ENCODE measurements at regions not wholly inside any gene's neighbourhood (a gene's known extent, or its start where the extent isn't known, plus 50 kb on each side); places are given as distances from the start of the nearest gene placed in this dataset.

DNA sequence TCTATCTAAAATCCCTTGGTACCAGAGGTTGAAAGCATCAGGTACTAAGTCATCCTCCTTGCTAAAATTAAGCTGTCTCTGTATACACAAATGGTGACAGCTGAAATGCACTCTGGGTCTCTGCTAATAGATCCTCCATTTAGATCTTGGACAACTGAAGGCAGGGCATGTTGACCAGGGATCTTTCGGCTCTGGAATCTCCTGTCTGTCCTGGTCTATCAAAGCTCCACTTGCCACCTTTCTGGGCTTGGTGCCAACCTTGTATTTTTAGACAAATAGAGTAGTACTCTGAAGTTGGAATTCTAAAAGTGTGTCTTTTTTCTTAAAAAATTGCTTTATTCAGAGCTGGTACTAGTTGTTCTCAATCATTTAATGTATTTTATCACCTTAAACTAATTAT is 135.2 kb upstream of the HMHB1 start:
- POLR2A ChIA-PET, result no interaction called here
- WGBS (ENCODE audit: insufficient coverage), result 83% methylated on average over 1 of the region's 1 CpG
- H3K9me3 ChIP-seq (ENCODE audit: control extremely low read depth in 1 of 5, control insufficient read depth in 4 of 5, insufficient read depth in 2 of 5, low read depth in 1 of 5, low read length in 4 of 5), result no peaks in the 10 kb centered on the region
- peaks cover 0 to 3% (median 0%) of the 10 kb centered on the region in 5 experiments for H3K27me3 ChIP-seq (replicated peaks in 2 of 5; ENCODE audit: control insufficient read depth in 4 of 5, insufficient read depth in 5 of 5, low read length in 4 of 5)
- H3K4me3 ChIP-seq (ENCODE audit: control insufficient read depth in 1 of 7, extremely low read depth in 1 of 7, insufficient read depth in 4 of 7, low read depth in 2 of 7, low read length in 6 of 7), result no peak overlapping the region
- no peaks in the 10 kb centered on the region for H3K36me3 ChIP-seq (ENCODE audit: control insufficient read depth in 4 of 4, insufficient read depth in 4 of 4, low read length in 3 of 4)
- H3K4me1 ChIP-seq (ENCODE audit: control extremely low read depth in 1 of 4, control insufficient read depth in 4 of 4, insufficient read depth in 4 of 4, low read length in 3 of 4), result no peaks in the 10 kb centered on the region
- no peak for DNase-seq
- CTCF ChIA-PET, result interaction anchor here (1.1 kb wide), 1 partner anchor 12 kb away, joined by 3 read pairs; no protein-coding TSS in a partner anchor
- H3K27ac ChIP-seq (ENCODE audit: insufficient read depth in 1 of 2, low read depth in 1 of 2, low read length in 2 of 2, poor library complexity in 1 of 2, severe bottlenecking in 2 of 2), result no peak overlapping the region

DNA sequence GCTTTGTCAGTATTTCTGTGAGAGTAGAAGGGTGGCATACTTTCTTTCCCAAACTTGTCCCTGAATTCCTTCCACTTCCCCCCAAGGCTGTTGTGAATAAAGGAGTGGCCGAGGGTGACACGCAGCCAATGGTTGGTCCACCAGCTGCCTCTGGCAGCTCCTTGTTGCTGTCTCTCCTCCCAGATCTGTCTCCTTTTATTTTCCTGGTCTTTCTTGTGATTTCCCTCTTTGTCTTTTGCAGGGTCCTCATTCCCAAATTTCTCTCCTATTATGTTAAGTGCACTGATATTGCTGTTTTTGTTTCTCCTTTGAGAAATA is 137.5 kb upstream of the HMHB1 start:
- peaks cover 0 to 3% (median 0%) of the 10 kb centered on the region in 5 experiments for H3K27me3 ChIP-seq (replicated peaks in 2 of 5; ENCODE audit: control insufficient read depth in 4 of 5, insufficient read depth in 5 of 5, low read length in 4 of 5)
- ChIA-PET CTCF (no interaction called here), POLR2A (no interaction called here)
- no peaks in the 10 kb centered on the region for H3K36me3 ChIP-seq (ENCODE audit: control insufficient read depth in 4 of 4, insufficient read depth in 4 of 4, low read length in 3 of 4)
- no peaks in the 10 kb centered on the region for H3K4me1 ChIP-seq (ENCODE audit: control extremely low read depth in 1 of 4, control insufficient read depth in 4 of 4, insufficient read depth in 4 of 4, low read length in 3 of 4)
- H3K4me3 ChIP-seq (ENCODE audit: control insufficient read depth in 1 of 7, extremely low read depth in 1 of 7, insufficient read depth in 4 of 7, low read depth in 2 of 7, low read length in 6 of 7), result no peak overlapping the region
- H3K9me3 ChIP-seq (ENCODE audit: control extremely low read depth in 1 of 5, control insufficient read depth in 4 of 5, insufficient read depth in 2 of 5, low read depth in 1 of 5, low read length in 4 of 5), result peaks cover 0 to 3% (median 0%) of the 10 kb centered on the region in 5 experiments
- DNase-seq, result no peak
- WGBS (ENCODE audit: insufficient coverage), result no CpG with 5 or more reads among the region's 2 CpGs
- H3K27ac ChIP-seq (ENCODE audit: insufficient read depth in 1 of 2, low read depth in 1 of 2, low read length in 2 of 2, poor library complexity in 1 of 2, severe bottlenecking in 2 of 2), result no peak overlapping the region

DNA sequence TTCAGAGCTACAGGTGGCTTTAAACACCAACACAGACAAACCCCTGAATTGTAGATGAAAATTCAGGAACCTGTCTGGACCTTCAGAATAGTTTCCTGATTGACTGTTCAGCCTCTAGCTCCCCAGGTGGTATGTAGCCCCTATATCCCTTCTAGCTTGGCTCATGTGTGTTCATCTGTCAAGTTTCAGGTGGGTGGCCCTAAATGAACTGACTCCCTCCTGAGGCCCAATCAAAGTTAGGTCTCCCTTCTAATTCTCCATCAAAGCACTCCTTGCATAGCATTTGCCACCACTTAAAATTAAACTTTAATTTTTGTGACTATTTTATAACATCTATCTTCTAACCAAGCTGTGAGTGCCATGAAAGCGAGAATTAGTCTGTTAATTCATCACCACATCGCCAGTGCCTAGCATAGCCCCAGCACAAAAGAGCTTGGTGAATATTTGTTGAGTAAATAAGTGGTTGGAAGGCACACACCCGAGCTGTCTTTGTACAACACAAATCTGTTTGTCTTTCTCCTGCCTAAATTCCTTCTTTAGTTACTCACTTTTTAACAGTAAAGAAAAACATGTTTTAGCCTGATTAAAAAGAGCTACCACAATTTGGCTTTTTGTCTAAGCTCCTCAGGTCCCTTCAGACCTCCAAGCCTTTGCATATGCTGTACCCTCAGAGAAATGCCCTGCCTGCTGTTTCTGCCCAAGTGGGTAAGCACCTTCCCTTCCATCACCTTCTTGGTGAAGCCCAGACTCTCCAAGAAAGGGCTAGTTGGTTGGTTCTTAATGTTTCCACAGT is 138.1 kb upstream of the HMHB1 start:
- WGBS (ENCODE audit: insufficient coverage), result 93% methylated on average over 2 of the region's 3 CpGs
- no peaks in the 10 kb centered on the region for H3K4me1 ChIP-seq (ENCODE audit: control extremely low read depth in 1 of 4, control insufficient read depth in 4 of 4, insufficient read depth in 4 of 4, low read length in 3 of 4)
- peaks cover 0 to 3% (median 0%) of the 10 kb centered on the region in 5 experiments for H3K27me3 ChIP-seq (replicated peaks in 2 of 5; ENCODE audit: control insufficient read depth in 4 of 5, insufficient read depth in 5 of 5, low read length in 4 of 5)
- no peak overlapping the region for H3K4me3 ChIP-seq (ENCODE audit: control insufficient read depth in 1 of 7, extremely low read depth in 1 of 7, insufficient read depth in 4 of 7, low read depth in 2 of 7, low read length in 6 of 7)
- no peak for DNase-seq
- ChIA-PET POLR2A (no interaction called here), CTCF (no interaction called here)
- H3K36me3 ChIP-seq (ENCODE audit: control insufficient read depth in 4 of 4, insufficient read depth in 4 of 4, low read length in 3 of 4), result no peaks in the 10 kb centered on the region
- peaks cover 0 to 3% (median 0%) of the 10 kb centered on the region in 5 experiments for H3K9me3 ChIP-seq (ENCODE audit: control extremely low read depth in 1 of 5, control insufficient read depth in 4 of 5, insufficient read depth in 2 of 5, low read depth in 1 of 5, low read length in 4 of 5)
- no peak overlapping the region for H3K27ac ChIP-seq (ENCODE audit: insufficient read depth in 1 of 2, low read depth in 1 of 2, low read length in 2 of 2, poor library complexity in 1 of 2, severe bottlenecking in 2 of 2)

DNA sequence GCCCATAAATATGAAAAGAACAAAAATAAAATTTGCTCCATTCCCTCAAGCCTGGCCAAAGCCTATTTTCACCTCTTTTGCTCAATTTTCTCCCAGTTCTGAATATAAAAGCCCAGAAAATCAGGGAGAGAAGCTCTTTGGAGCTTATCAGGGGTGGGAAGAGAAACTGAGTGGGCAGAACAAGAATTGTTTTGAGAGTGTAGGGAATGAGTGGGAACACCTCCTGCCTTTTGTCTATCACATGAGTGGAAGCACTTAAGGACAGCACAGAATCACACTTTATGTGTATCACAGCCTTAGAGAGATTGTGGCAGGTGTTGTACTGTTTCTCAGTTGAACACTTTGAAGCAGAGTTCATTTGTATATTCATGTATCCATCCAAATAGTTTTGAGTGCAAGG is 139.2 kb upstream of the HMHB1 start:
- ChIA-PET POLR2A (no interaction called here), CTCF (no interaction called here)
- H3K4me3 ChIP-seq (ENCODE audit: control insufficient read depth in 1 of 7, extremely low read depth in 1 of 7, insufficient read depth in 4 of 7, low read depth in 2 of 7, low read length in 6 of 7), result no peak overlapping the region
- H3K36me3 ChIP-seq (ENCODE audit: control insufficient read depth in 4 of 4, insufficient read depth in 4 of 4, low read length in 3 of 4), result no peaks in the 10 kb centered on the region
- DNase-seq, result no peak
- no peaks in the 10 kb centered on the region for H3K4me1 ChIP-seq (ENCODE audit: control extremely low read depth in 1 of 4, control insufficient read depth in 4 of 4, insufficient read depth in 4 of 4, low read length in 3 of 4)
- H3K27me3 ChIP-seq (replicated peaks in 2 of 5; ENCODE audit: control insufficient read depth in 4 of 5, insufficient read depth in 5 of 5, low read length in 4 of 5), result peaks cover 0 to 3% (median 0%) of the 10 kb centered on the region in 5 experiments
- H3K27ac ChIP-seq (ENCODE audit: insufficient read depth in 1 of 2, low read depth in 1 of 2, low read length in 2 of 2, poor library complexity in 1 of 2, severe bottlenecking in 2 of 2), result no peak overlapping the region
- H3K9me3 ChIP-seq (ENCODE audit: control extremely low read depth in 1 of 5, control insufficient read depth in 4 of 5, insufficient read depth in 2 of 5, low read depth in 1 of 5, low read length in 4 of 5), result peaks cover 0 to 3% (median 0%) of the 10 kb centered on the region in 5 experiments

DNA sequence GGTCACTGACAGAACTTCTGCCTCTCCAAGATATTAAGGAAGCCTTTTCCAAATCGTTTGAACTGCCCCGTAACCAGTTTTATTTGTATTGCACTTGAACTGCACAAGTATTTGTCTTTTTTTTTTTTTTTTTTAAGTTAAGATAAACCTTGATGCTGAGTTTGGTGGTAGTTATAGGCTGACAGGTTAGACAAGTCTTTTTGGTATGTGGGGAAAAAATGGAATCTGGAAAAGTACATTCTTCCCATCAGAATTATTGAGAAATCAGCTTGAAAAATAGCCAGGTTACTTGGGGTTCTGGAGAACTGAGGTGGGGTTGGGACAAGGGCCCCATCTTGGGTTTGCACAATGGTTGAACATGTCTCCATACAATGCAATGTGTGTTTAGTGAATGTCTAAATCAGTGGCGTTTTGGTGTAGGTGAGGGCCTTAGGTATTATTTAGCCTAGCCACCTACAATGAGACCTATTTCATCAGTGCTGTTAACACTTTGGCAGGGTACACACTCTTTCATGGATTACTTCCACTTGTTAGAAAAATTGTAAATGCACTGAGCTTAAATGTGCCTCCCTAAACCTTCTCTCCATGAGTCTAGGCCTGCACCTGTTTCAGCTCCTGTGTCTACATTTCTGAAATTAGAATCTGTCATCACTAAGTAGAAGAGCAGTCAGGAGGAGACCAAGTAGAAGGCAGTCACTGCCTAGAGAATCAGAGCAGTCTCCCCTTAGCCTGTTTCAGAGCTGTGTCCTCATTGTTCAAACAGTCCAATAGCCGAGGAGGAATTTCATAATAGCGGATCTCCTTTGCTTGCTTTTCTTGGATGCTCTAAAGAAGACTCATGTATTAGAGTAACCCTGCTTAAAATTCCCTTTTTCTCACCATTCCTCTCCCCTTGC is 140.0 kb upstream of the HMHB1 start:
- peaks cover 0 to 3% (median 0%) of the 10 kb centered on the region in 5 experiments for H3K9me3 ChIP-seq (ENCODE audit: control extremely low read depth in 1 of 5, control insufficient read depth in 4 of 5, insufficient read depth in 2 of 5, low read depth in 1 of 5, low read length in 4 of 5)
- H3K4me1 ChIP-seq (ENCODE audit: control extremely low read depth in 1 of 4, control insufficient read depth in 4 of 4, insufficient read depth in 4 of 4, low read length in 3 of 4), result no peaks in the 10 kb centered on the region
- no peak overlapping the region for H3K27ac ChIP-seq (ENCODE audit: insufficient read depth in 1 of 2, low read depth in 1 of 2, low read length in 2 of 2, poor library complexity in 1 of 2, severe bottlenecking in 2 of 2)
- DNase-seq, result no peak
- 93% methylated on average over 2 of the region's 5 CpGs for WGBS (ENCODE audit: insufficient coverage)
- no peaks in the 10 kb centered on the region for H3K36me3 ChIP-seq (ENCODE audit: control insufficient read depth in 4 of 4, insufficient read depth in 4 of 4, low read length in 3 of 4)
- no peak overlapping the region for H3K4me3 ChIP-seq (ENCODE audit: control insufficient read depth in 1 of 7, extremely low read depth in 1 of 7, insufficient read depth in 4 of 7, low read depth in 2 of 7, low read length in 6 of 7)
- peaks cover 0 to 3% (median 0%) of the 10 kb centered on the region in 5 experiments for H3K27me3 ChIP-seq (replicated peaks in 2 of 5; ENCODE audit: control insufficient read depth in 4 of 5, insufficient read depth in 5 of 5, low read length in 4 of 5)
- ChIA-PET POLR2A (no interaction called here), CTCF (no interaction called here)

DNA sequence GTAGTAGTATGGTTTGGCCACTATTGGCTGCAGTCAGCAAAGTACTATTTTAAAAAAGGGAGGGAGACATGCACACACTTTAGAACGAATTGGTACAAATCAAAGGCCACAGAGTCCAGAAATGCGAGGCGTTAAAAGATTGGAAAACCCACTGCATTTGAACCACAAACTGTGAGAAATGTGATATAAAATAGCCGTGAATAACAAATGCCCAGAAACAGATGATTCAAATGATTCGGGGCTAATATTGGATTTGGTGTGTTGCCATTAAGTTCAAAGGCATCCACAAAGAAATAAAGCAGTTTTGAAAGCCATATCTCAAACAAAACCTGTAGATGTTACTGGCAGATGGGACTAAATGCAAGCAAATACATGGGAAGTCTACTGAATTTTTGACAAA is 140.9 kb upstream of the HMHB1 start:
- Histone ChIP-seq H3K36me3 (ENCODE audit: control insufficient read depth in 4 of 4, insufficient read depth in 4 of 4, low read length in 3 of 4) (no peaks in the 10 kb centered on the region), H3K9me3 (ENCODE audit: control extremely low read depth in 1 of 5, control insufficient read depth in 4 of 5, insufficient read depth in 2 of 5, low read depth in 1 of 5, low read length in 4 of 5) (peaks cover 0 to 3% (median 0%) of the 10 kb centered on the region in 5 experiments), H3K4me3 (ENCODE audit: control insufficient read depth in 1 of 7, extremely low read depth in 1 of 7, insufficient read depth in 4 of 7, low read depth in 2 of 7, low read length in 6 of 7) (no peak overlapping the region), H3K27me3 (replicated peaks in 2 of 5; ENCODE audit: control insufficient read depth in 4 of 5, insufficient read depth in 5 of 5, low read length in 4 of 5) (peaks cover 0 to 3% (median 0%) of the 10 kb centered on the region in 5 experiments), H3K27ac (ENCODE audit: insufficient read depth in 1 of 2, low read depth in 1 of 2, low read length in 2 of 2, poor library complexity in 1 of 2, severe bottlenecking in 2 of 2) (no peak overlapping the region), H3K4me1 (ENCODE audit: control extremely low read depth in 1 of 4, control insufficient read depth in 4 of 4, insufficient read depth in 4 of 4, low read length in 3 of 4) (no peaks in the 10 kb centered on the region)
- ChIA-PET CTCF (no interaction called here), POLR2A (no interaction called here)
- DNase-seq, result no peak
- 100% methylated on average over 3 of the region's 5 CpGs for WGBS (ENCODE audit: insufficient coverage)

DNA sequence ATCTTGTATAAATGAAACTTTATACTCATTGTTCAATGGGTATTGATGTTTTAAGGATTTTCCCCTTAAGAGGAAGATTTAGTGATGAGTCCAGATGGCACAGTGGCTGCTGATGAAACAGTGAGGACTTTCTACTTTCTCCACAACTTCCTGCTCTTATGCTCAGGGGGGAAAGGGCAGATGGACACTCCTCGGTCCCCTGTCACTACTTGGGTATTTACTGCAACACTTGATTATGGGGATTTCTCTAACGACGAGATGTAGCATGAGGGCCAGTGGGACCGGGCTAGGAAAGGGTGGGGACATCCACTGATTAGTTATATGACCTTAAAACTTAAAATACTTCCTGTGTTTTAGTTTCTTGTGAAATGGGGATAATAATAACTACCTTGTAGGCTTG is 146.1 kb upstream of the HMHB1 start:
- H3K27ac ChIP-seq (ENCODE audit: insufficient read depth in 1 of 2, low read depth in 1 of 2, low read length in 2 of 2, poor library complexity in 1 of 2, severe bottlenecking in 2 of 2), result no peak overlapping the region
- H3K4me1 ChIP-seq (ENCODE audit: control extremely low read depth in 1 of 4, control insufficient read depth in 4 of 4, insufficient read depth in 4 of 4, low read length in 3 of 4), result no peaks in the 10 kb centered on the region
- CTCF ChIA-PET, result no interaction called here
- no peak for DNase-seq
- no peaks in the 10 kb centered on the region for H3K36me3 ChIP-seq (ENCODE audit: control insufficient read depth in 4 of 4, insufficient read depth in 4 of 4, low read length in 3 of 4)
- WGBS (ENCODE audit: insufficient coverage), result 100% methylated on average over 1 of the region's 4 CpGs
- POLR2A ChIA-PET, result no interaction called here
- H3K9me3 ChIP-seq (ENCODE audit: control extremely low read depth in 1 of 5, control insufficient read depth in 4 of 5, insufficient read depth in 2 of 5, low read depth in 1 of 5, low read length in 4 of 5), result peaks cover 0 to 3% (median 0%) of the 10 kb centered on the region in 5 experiments
- no peak overlapping the region for H3K4me3 ChIP-seq (ENCODE audit: control insufficient read depth in 1 of 7, extremely low read depth in 1 of 7, insufficient read depth in 4 of 7, low read depth in 2 of 7, low read length in 6 of 7)
- H3K27me3 ChIP-seq (replicated peaks in 2 of 5; ENCODE audit: control insufficient read depth in 4 of 5, insufficient read depth in 5 of 5, low read length in 4 of 5), result no peaks in the 10 kb centered on the region

Data from common myeloid progenitor, CD34-positive (primary cell).